Coronary artery (tissue), 2 donors: ENCODE measurements at regions not wholly inside any gene's neighbourhood (a gene's known extent, or its start where the extent isn't known, plus 50 kb on each side); places are given as distances from the start of the nearest gene placed in this dataset.

ENCODE experiments used
- DNase-seq: peaks from one replicate; pipeline ENCODE4 v3.0.0-alpha.2; 2017; ENCODE audit warnings: low spot score
- H3K27ac ChIP-seq, 2 donors: fragments of 200-600 bp; sonication (generic); one replicate each; pipeline ENCODE4 v1.5.1; 2016 to 2019
- H3K4me3 ChIP-seq: fragments of 200-600 bp; sonication (generic); 2 replicates; pipeline ENCODE4 v1.5.1; 2016; ENCODE audit warnings: mild to moderate bottlenecking, moderate library complexity
- CTCF ChIP-seq: fragments of 200-600 bp; sonication (generic); IDR thresholded peaks from one replicate; pipeline ENCODE4 v1.5.1; 2019; ENCODE audit warnings: antibody characterized with exemption

GRCh38 chr2:23027396-23027795 is 357.6 kb upstream of the KLHL29 start:
- no peak for DNase-seq
- no peak for TF ChIP-seq CTCF
- no peak overlapping the region for H3K27ac ChIP-seq
- no peak overlapping the region for H3K4me3 ChIP-seq

- Histone ChIP-seq H3K4me3 (no peak overlapping the region), H3K27ac (no peak overlapping the region)
- TF ChIP-seq CTCF = no peak
- DNase-seq = no peak
These were observed 356.9 kb upstream of the KLHL29 start for GRCh38 chr2:23028106-23028505.

- Histone ChIP-seq H3K27ac (no peak overlapping the region), H3K4me3 (no peak overlapping the region)
- no peak for TF ChIP-seq CTCF
- DNase-seq = no peak
These were observed 355.9 kb upstream of the KLHL29 start for GRCh38 chr2:23029111-23029510.

GRCh38 chr2:23029951-23030350 is 355.0 kb upstream of the KLHL29 start:
- no peak for TF ChIP-seq CTCF
- H3K4me3 ChIP-seq = no peak overlapping the region
- DNase-seq = no peak
- no peak overlapping the region for H3K27ac ChIP-seq

- H3K4me3 ChIP-seq = no peak overlapping the region
- no peak overlapping the region for H3K27ac ChIP-seq
- no peak for DNase-seq
- TF ChIP-seq CTCF = no peak
These were observed 350.0 kb upstream of the KLHL29 start for GRCh38 chr2:23034996-23035395.

GRCh38 chr2:23036629-23037028 is 348.4 kb upstream of the KLHL29 start:
- H3K4me3 ChIP-seq = no peak overlapping the region

GRCh38 chr2:23037596-23037995 is 347.4 kb upstream of the KLHL29 start:
- Histone ChIP-seq H3K27ac (no peak overlapping the region), H3K4me3 (no peak overlapping the region)
- no peak for TF ChIP-seq CTCF
- no peak for DNase-seq

More at GRCh38 chr2:23036629-23037028, 348.4 kb upstream of the KLHL29 start:
- H3K27ac ChIP-seq = no peak overlapping the region
- no peak for TF ChIP-seq CTCF
- no peak for DNase-seq
